Panc1 (cell line): ENCODE measurements at regions not wholly inside any gene's neighbourhood (a gene's known extent, or its start where the extent isn't known, plus 50 kb on each side); places are given as distances from the start of the nearest gene placed in this dataset.
A peak's percentile ranks its signal among the peaks of the same experiment; 100 is the strongest.

Source experiments
- ATAC-seq: fragments of 200-7000 bp; cut with Tn5 transposase; 2 replicates; pipeline ENCODE4 v1.9.1; 2020; ENCODE audit warnings: mild to moderate bottlenecking, moderate library complexity
- BruUV-seq: library from RNA; stranded (reverse); fragments of 400-500 nt; replicated peaks from 2 replicates; lab custom pipeline; 2021; lab: Mats Ljungman, UMichigan
- CTCF ChIA-PET: fragments of 300-600 bp; sonication (Branson Sonifier 250); formaldehyde crosslinking; loops from one replicate; lab custom pipeline; 2022; ENCODE audit warnings: antibody characterized with exemption; lab: Charles Lee
- POLR2A ChIA-PET: fragments of 300-600 bp; sonication (Branson Sonifier 250); formaldehyde crosslinking; loops from one replicate; lab custom pipeline; 2022; ENCODE audit warnings: antibody characterized with exemption; lab: Charles Lee
- DNase-seq: peaks from one replicate; pipeline ENCODE4 v3.0.0-alpha.2; 2010; ENCODE audit warnings: low read depth, low spot score
- H3K27ac ChIP-seq: 2 replicates; pipeline ENCODE4 v1.5.1; 2011; ENCODE audit warnings: mild to moderate bottlenecking, low read length, inconsistent platforms
- H3K27me3 ChIP-seq: fragments of 200-500 bp; sonication (Bioruptor generic); 2 replicates; pipeline ENCODE4 v1.6.0; 2014; ENCODE audit warnings: low read length, inconsistent platforms; ENCODE audit not compliant: control insufficient read depth, insufficient read depth
- H3K36me3 ChIP-seq: fragments of 200-500 bp; sonication (Bioruptor generic); 2 replicates; pipeline ENCODE4 v1.5.1; 2014; ENCODE audit warnings: inconsistent platforms, mild to moderate bottlenecking, low read length, moderate library complexity; ENCODE audit not compliant: control insufficient read depth, insufficient read depth
- H3K4me1 ChIP-seq: 2 replicates; pipeline ENCODE4 v1.5.1; 2011; ENCODE audit warnings: inconsistent platforms, mild to moderate bottlenecking, low read length, moderate library complexity; ENCODE audit not compliant: control insufficient read depth, insufficient read depth
- H3K4me3 ChIP-seq, 2 experiments: 2 replicates each; pipeline ENCODE4 v1.5.1; 2011 to 2012; ENCODE audit warnings: low read depth in 2 of 2, low read length in 2 of 2, mild to moderate bottlenecking in 2 of 2, inconsistent platforms in 1 of 2, moderate library complexity in 1 of 2
- H3K9me3 ChIP-seq: fragments of 200-500 bp; sonication (Bioruptor generic); 2 replicates; pipeline ENCODE4 v1.5.1; 2014; ENCODE audit warnings: low read depth, mild to moderate bottlenecking, inconsistent platforms, low read length, moderate library complexity; ENCODE audit not compliant: control insufficient read depth, insufficient read depth
- CTCF ChIP-seq: fragments of 450-650 bp; IDR thresholded peaks from 2 replicates; pipeline ENCODE4 v1.5.1; 2017; ENCODE audit warnings: mild to moderate bottlenecking
- POLR2AphosphoS5 ChIP-seq: IDR thresholded peaks from 2 replicates; pipeline ENCODE4 v1.6.1; 2012; ENCODE audit warnings: mild to moderate bottlenecking, low read depth, low read length, moderate library complexity
- REST ChIP-seq, 2 experiments: IDR thresholded peaks; 2 replicates each; pipeline ENCODE4 v1.6.1; 2011 to 2012; ENCODE audit warnings: low read depth in 2 of 2, control low read depth in 1 of 2, low read length in 1 of 2, mild to moderate bottlenecking in 1 of 2, moderate library complexity in 1 of 2; ENCODE audit not compliant: insufficient read depth in 1 of 2
- SIN3A ChIP-seq: IDR thresholded peaks from 2 replicates; pipeline ENCODE4 v1.6.1; 2012; ENCODE audit warnings: low read depth, mild to moderate bottlenecking, low read length, moderate library complexity, borderline replicate concordance; ENCODE audit not compliant: insufficient read depth
- TCF7L2 ChIP-seq: IDR thresholded peaks from 2 replicates; pipeline ENCODE4 v1.6.1; 2011; ENCODE audit warnings: mild to moderate bottlenecking, low read depth, low read length, inconsistent platforms
- in situ Hi-C: cut with HindIII; loops from 2 replicates; pipeline ENCODE4 v1.10.0; 2016; ENCODE audit warnings: low sequenced_read_pairs, low pct_unique_long_range_greater_than_20kb
- intact Hi-C: fragments of 100-400 bp; cut with micrococcal nuclease; formaldehyde crosslinking; loops from one replicate; pipeline ENCODE4 v1.10.0; 2022; ENCODE audit not compliant: unreplicated experiment

GRCh38 chr9:121598965-121599871 lies 52.2 kb upstream of the DAB2IP start:
- Histone ChIP-seq H3K27ac (no peak overlapping the region), H3K9me3 (no peaks in the 10 kb centered on the region), H3K36me3 (no peaks in the 10 kb centered on the region; the same call in 1 of the 2 replicates), H3K4me1 (no peaks in the 10 kb centered on the region), H3K4me3 (peak overlapping the region; percentile 29 to 47), H3K27me3 (no peaks in the 10 kb centered on the region)
- intact Hi-C loops: no loop called here
- POLR2A ChIA-PET: interaction anchor here (0.7 kb wide), 1 partner anchor 78 kb away, joined by 3 read pairs; no protein-coding TSS in a partner anchor
- TF ChIP-seq SIN3A: no peak
- TF ChIP-seq TCF7L2: no peak
- no peak for TF ChIP-seq POLR2AphosphoS5
- no peak for TF ChIP-seq CTCF
- no peak for TF ChIP-seq REST (IDR thresholded peaks at IDR 0.05; ENCODE audit: insufficient read depth in 1 of 2, low read depth in 2 of 2, low read length in 1 of 2)
- CTCF ChIA-PET: interaction anchor here (0.6 kb wide), 1 partner anchor 10 kb away, joined by 5 read pairs; no protein-coding TSS in a partner anchor
- no peak for DNase-seq
- ATAC-seq: peak; percentile 89
- BruUV-seq: no TSS peak
- in situ Hi-C loops: no loop called here

- Histone ChIP-seq H3K4me3 (peak overlapping the region; percentile 29 to 47), H3K27me3 (no peaks in the 10 kb centered on the region), H3K4me1 (no peaks in the 10 kb centered on the region), H3K27ac (no peak overlapping the region), H3K9me3 (no peaks in the 10 kb centered on the region), H3K36me3 (no peaks in the 10 kb centered on the region; the same call in 1 of the 2 replicates)
- no peak for DNase-seq
- TF ChIP-seq CTCF: no peak
- no peak for TF ChIP-seq TCF7L2
- no peak for TF ChIP-seq SIN3A
- no peak for TF ChIP-seq POLR2AphosphoS5
- TF ChIP-seq REST (IDR thresholded peaks at IDR 0.05; ENCODE audit: insufficient read depth in 1 of 2, low read depth in 2 of 2, low read length in 1 of 2): no peak
- ChIA-PET POLR2A (no interaction called here), CTCF (no interaction called here)
- in situ Hi-C loops (no loop called here), intact Hi-C loops (no loop called here)
- ATAC-seq: peak; percentile 64; the same call in 1 of the 2 replicates
- BruUV-seq: no TSS peak
These were observed 51.4 kb upstream of the DAB2IP start for GRCh38 chr9:121599872-121600585.
